KBM-7 (cell line): ENCODE measurements at regions not wholly inside any gene's neighbourhood (a gene's known extent, or its start where the extent isn't known, plus 50 kb on each side); places are given as distances from the start of the nearest gene placed in this dataset.
"Not testable (repeated sequence)": the region's sequence is repeated elsewhere in the genome, so short reads cannot be mapped to it uniquely, and the experiment has no call there.

Experiments used
- DNase-seq: peaks from one replicate; pipeline ENCODE4 v3.0.0-alpha.2; 2015
- in situ Hi-C: fragments of 300-500 bp; cut with MboI; formaldehyde crosslinking; loops from 2 replicates; pipeline ENCODE4 v1.14.3; 2020; ENCODE audit warnings: low sequenced_read_pairs, low pct_unique_long_range_greater_than_20kb, mixed read lengths

DNA sequence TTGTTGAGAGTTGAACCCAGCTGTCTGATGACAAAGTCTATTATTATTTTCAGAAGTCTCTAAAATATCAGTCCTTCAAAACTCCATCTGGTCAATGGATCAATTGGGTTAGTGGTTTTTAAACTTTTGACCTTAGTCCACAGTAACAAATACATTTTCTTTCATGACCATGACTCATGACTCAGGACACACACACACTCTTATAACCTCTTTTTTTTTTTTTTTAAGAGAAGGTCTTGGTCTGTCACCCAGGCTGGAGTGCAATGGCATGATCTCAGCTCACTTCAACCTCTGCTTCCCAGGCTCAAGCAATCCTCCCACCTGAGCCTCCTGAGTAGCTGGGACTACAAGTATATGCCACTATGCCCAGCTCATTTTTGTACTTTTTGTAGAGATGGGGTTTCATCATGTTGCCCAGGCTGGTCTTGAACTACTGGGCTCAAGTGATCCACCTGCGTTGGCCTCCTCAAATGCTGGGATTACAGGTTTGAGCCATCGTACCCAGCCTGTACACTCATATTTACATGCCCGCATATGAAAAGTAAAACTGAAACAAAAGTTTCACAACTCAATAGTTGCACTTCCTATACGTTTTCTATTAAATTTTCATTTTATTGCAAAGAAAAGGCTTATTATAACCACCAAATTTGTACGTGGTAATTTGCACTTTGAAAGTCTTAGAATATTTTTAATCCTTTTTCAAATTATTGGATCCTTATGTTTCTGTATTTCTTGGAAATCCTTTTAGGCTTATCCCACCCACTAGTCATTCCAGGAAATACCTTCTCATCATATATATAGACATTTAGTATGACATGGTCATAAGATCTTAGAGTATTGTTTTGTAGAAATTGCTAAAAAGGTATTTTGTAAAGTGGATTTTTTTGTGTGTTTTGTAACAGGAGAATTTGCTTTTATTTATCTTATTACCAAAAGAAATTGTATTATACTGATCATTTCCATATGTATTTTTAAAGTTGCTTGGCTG lies 199.0 kb downstream of the LPIN1 start:
- in situ Hi-C loops: no loop called here
- DNase-seq: no peak

DNA sequence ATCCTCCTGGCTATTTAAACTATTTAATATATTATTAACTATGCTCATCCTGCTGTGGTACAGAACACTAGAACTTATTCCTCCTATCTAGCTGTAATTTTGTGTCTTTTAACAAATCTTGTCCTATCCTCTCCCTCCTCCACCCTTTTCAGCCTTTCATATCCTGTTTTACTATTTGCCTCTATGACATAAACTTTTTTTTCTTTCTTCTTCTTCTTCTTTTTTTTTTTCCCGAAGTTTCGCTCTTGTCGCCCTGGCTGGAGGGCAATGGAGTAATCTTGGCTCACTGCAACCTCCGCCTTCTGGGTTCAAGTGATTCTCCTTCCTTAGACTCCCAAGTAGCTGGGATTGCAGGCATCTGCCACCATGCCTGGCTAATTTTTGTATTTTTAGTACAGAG lies 201.5 kb downstream of the LPIN1 start:
- DNase-seq: no peak

DNA sequence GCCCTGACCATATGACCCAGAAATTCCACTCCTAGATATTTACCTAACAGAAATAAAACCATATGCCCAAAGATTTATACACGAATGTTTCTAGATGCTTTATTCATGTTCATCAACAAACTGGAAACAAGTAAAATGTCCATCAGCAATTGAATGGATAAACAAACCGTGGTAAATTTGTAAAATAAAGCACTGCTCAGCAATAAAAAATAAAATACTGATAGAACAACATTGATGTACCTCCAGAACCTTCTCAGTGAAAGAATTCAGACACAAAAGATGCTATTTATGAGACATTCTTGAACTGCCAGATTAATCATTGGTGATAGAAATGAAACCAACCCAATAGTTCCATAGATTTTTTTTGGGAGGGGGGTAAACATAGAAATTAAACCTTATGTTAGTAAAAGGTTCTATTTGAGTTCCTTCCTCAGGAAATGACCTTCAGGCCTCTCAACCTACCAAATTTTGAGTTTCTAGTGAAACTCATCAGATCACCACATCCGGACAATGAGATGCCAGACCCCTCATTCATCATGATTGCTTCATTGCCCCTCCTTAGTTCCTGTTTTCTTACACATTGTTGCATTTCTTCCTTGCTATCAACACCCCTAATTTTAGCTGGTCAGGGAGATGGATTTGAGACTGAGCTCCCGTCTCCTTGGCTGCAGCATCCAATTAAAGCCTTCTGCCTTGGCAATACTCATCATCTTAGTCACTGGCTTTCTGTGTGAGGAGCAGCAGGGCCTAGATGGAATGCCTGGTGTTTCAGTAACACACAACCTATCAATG lies 203.5 kb downstream of the LPIN1 start:
- DNase-seq: peak; percentile 56
- in situ Hi-C loops: no loop called here

More for the DNA sequence above, 201.5 kb downstream of the LPIN1 start:
- in situ Hi-C loops: no loop called here

DNA sequence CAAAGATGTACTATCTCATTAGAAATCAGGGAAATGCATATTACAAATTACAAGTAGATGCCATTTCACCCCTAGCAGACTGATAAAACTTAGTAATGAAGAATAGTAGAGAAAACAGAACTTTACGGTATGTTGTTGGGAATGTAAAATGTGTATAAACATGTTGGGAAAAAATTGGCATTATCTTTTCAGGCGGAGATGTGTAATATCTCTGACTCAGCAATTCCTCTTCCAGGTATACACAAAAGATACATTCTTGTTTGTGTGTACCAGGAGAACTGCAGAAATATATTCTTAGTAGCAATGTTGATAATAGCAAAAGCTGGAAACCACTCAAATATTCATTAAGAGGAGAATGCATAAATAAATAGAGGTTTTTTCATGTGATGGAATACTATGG lies 204.5 kb downstream of the LPIN1 start:
- DNase-seq: no peak
- in situ Hi-C loops: no loop called here

DNA sequence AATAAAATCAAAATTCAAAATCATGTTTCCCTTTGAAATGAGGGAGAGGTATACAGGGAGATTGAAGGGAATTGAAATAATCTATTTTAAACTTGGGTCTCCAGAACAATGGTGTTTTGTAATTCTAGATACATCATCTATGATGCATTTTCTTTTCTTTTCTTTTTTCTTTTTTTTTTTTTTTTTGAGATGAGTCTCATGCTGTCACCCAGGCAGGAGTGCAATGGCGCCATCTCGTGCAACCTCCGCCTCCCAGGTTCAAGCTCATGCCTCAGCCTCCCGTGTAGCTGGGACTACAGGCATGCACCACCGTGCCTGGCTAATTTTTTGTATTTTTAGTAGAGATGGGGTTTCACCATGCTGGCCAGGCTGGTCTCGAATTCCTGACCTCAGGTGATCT lies 205.1 kb downstream of the LPIN1 start:
- DNase-seq: peak; percentile 22
- in situ Hi-C loops: not testable (repeated sequence)

DNA sequence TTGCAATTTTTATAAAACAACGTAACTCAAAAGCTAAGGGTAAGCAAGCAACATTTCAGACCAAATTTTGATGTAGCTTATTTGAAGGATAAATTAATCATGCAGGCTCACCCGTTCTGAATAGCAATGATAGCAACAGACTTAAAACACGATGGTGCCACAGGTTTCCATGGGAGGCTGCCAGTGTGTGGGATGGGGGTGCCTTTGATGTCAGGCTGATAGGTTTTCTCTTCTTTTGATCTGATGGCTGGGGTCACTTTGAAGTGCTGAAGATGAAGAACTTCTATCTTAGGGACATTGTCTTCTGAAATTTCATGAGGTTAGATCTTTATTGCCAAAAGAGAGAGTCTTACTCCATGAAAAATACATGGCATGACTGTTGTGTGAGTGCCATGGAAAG lies 206.8 kb downstream of the LPIN1 start:
- DNase-seq: no peak
- in situ Hi-C loops: no loop called here

DNA sequence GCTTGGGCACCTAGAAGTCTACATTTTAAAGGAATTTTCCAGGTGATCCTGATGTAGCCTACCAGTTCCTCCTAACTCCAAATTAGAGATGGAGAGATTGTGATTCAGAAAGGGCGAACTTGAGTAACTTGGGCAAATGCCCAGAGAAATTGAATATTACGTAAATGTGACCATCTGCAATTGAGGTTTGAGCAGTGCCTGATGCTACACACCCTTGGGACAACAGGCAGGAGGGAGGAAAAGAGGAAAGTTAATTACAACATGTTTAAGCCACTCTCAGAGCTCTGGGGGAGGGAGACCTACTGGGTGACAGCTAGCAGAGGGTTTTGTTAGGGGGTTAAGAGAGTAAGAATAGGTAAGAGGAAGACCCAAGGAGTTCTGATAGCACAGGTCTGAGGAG lies 208.9 kb downstream of the LPIN1 start:
- no peak for DNase-seq
- in situ Hi-C loops: no loop called here

DNA sequence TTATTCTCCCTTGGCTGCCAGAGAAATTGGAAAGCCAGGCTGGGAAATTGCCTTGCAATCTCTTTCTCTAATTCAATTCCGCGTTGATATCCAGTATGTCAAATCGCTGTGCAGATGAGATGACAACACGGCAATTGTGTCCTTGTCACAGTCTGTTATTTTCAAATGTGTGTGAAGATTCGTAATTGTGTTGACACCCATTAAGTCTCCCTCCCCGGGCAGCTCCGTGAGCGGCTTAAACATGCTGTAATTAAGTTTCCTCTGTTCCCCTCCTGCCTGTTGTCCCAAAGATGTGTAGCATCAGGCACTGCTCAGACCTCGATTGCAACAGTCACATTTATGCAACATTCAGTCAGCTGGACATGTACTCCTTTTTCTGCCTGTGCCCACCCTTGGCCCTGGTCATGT lies 209.5 kb downstream of the LPIN1 start:
- no peak for DNase-seq
- in situ Hi-C loops: no loop called here

DNA sequence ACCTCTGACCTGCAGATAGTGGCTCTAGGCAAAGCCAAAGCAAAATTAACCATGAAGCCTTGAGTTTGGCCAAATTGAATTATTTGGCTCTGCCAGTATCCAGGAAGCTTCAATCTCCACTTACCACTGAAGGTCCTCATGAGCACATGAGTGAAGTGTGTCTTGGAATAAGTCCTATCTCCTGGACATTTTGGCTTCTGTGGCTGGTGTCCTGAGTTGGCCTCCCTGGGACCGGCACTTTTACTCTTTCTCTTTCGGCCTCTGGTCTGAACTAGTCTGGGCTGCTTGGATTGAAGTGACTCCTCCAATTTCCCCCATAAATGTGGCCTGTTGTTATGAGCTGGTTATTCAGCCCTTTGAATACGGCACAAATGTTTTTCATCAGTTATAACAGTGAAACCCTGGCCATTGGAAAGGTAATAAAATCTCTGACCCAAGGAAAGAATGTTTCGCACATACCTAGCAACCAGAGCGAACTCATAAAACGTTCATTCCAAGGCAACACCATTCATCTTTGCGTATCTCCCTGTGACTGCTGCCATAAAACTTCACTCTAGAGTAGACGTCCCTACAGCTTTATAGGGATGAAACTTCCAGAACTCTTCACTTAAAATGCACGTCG lies 216.4 kb downstream of the LPIN1 start:
- DNase-seq: no peak
- in situ Hi-C loops: no loop called here

DNA sequence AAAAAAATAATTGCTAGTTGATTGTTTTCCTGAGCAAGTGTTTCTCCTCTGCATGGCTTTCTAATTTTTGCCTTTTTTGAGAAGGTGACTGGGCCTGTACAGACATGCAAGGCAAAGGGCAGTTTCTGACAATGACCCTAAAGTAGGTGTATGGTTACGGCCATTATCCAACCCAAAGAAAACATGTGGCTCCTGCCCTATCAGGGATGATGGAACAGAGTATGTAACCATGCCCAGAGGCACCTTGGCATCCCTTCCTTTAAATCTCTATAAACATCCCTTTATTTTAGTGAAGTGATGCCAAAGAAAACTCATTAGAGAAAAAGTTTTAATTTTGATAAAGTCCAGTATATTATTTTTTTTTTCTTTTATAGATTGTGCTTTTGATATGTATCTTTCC lies 217.5 kb downstream of the LPIN1 start:
- no peak for DNase-seq
- in situ Hi-C loops: no loop called here

DNA sequence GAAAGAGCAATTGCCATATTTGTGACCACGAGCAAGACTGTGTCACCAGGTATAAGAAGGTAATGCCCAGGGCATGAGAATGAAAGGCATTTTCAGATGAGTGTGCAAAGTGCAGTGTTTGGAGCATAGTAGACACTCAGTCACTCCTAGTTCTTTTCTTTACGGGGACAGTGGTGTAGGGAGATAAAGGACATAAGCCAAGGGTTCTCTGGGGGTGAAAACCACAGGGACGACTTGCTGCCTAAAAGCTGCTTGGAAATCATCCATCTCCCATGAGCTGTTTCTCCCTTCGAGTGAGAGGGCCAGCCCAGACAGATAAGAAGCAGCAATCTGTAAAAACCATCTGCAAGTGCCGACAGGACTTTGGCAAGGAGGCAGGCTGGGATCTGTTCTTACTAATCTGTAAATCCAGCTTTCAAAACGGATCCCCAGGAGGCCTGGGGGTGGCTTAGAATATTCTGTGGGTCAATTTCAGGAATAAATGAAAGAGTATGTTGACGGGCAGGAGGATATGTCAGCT lies 221.6 kb downstream of the LPIN1 start:
- DNase-seq: no peak
- in situ Hi-C loops: no loop called here

DNA sequence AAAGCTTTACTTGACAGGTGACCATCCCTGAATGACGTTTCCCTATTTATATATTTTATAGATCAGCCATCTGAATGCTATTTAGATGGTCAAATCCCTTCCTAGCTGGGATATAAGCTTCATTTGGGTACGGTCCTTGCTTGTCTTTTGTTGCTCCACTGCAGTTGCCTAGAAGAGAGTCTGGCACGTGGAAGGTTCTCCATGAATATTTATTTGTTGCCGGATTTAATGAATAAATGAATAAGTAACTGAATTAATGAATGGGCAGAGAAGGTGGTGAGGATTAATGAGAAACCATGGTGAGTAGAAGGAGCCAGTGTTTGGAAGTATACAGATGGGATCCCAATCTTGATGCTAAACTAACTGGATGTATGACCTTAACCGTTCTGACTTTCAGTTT lies 222.1 kb downstream of the LPIN1 start:
- DNase-seq: no peak
- in situ Hi-C loops: no loop called here

DNA sequence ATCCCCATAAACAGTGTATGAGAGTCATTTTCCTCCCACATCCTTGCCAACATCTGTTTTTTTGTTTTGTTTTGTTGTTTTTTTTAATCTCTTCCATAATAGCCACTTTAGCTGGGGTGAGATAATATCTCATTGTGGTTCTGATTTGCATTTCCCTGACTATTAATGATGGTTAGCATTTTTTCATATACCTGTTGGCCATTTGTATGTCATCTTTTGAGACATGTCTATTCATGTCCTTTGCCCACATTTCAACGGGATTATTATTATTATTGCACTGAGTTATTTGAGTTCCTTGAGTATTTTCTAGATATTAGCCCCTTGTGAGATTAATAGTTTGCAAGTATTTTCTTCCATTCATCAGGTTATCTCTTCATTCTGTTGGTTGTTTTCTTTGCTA lies 223.3 kb downstream of the LPIN1 start:
- in situ Hi-C loops: no loop called here
- DNase-seq: no peak

DNA sequence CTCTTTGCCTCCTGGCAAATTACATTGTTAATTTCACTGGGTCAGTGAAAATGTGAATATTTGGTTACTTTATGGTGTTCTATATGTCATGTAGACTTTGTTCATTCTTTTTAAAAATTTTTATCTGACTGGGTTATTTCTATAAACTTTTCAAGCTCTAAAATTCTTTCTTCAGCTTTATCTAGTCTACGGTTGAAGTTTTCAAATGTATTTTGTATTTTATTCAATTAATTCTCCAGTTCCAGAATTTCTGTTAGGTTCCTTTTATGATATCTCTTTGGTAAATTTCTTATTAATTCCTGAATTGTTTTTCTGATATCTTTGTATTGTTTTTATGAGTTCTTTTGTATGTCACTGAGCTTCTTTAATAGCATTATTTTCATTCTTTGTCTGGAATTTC lies 228.1 kb downstream of the LPIN1 start:
- in situ Hi-C loops: no loop called here
- no peak for DNase-seq

DNA sequence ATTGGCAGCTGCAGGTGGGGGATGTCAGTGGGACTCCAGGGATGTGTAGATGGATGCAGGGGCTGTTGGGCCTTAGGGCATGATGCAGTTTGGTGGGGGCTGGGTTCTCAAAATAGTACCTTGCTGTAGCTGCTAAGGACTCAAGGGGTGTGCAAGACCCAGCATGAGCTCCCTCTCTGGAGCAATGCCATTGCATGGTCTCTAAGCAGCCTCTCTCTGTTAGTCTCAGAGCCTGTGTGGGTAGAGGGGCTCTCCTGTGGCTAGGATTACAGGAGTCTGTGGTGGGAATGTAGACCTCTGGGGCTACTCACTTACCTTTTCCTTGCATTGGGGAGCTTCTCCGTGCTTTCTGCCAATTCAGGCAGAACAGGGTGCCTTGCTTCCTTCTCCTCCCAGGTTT lies 228.9 kb downstream of the LPIN1 start:
- DNase-seq: no peak
- in situ Hi-C loops: no loop called here

DNA sequence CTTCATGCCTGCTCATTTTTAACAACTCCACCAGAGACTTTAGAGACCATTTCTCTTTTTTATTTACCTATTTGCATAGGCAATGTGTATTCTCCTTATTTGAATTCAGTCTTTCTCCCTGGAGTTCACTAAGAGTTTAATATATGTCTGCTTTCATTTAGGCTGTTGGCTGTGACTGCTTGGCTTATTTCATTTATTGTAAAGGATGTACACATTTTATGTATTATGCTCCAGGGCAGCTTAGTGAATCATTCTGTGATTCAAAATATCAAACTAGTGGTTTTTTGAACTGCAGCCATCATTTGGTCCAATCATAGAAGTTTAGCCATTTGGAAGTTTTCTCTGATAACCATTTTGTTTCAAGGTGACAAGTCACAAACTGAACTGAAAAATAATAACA lies 229.6 kb downstream of the LPIN1 start:
- no peak for DNase-seq

DNA sequence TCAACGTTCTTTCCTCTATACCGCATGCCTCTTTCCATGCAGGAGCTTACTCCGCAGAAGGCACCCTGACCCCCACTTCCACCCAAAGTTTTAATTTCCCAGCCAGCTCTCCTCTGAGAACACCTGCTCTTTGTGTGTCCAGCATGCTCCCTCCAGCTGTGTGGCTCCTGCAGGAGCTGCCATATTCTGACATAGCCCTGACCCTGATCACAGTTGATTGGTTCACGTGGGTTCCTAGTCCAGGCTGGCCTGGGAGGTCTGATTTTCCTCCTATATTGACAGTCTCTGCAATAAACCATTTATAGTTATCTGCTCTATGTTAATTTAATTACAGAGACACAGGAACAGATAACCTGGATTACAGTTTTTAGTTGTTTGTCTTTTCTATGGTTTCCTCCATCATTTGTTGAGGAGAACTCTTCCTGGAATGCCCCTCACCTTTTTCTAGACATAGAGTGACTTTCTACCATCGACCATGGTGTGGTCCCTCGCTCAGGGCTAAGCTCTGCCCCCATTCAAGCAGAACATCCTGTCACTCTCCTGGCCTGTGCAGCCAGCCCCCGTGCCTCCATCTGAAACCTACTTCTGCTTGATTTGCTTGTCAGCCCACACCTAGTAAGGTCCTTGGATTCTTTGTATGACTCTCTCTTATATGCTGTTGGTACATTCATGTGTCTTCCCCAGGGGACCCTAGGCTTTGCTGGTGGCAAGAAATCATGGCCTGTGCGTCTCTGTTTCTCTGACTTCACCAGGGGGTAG lies 231.5 kb downstream of the LPIN1 start:
- in situ Hi-C loops: no loop called here
- no peak for DNase-seq

More for the DNA sequence above, 229.6 kb downstream of the LPIN1 start:
- in situ Hi-C loops: no loop called here

DNA sequence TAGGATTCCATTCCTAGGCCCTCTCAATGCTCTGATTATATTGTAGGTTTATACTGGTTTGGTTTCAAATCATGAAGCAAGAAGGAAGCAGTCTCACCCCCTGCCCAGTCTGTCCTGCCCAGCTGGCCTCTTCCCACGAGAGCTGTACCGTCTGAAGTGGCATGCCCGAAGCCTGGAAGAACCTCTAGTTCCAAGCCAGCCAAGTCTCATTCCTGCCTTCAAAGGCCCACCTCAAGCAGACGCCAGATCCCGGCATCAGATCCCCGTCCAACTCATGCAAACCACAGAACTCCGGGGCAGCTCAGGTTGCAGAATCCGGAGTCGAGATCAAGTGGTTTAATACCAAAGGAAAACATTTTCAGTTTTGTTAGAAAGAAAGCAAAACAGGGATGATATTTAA lies 234.4 kb downstream of the LPIN1 start:
- in situ Hi-C loops: no loop called here
- no peak for DNase-seq

DNA sequence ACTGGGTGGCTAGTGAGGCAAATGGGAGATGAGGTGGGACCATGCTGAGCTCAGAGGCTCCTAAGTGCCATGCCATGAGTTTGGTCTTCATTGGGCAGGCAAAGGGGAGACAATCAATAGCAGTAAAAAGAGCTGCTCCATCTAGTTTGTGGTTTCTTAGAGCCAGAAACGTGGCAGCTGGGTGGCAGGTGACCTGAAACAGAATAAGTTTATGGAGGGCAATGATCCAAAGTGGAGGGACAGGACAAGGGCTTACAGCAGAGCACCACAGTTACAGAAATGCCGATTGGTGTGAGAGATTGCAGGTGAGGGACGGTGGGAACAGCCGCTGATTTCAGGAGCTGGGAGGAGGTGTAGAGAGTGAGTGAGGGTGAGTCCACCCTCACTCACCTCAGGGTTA lies 237.0 kb downstream of the LPIN1 start:
- in situ Hi-C loops: no loop called here
- no peak for DNase-seq
